Vagina (tissue), 2 donors: ENCODE measurements at regions not wholly inside any gene's neighbourhood (a gene's known extent, or its start where the extent isn't known, plus 50 kb on each side); places are given as distances from the start of the nearest gene placed in this dataset.

Experiments
- DNase-seq, 2 donors: peaks; one replicate each; pipeline ENCODE4 v3.0.0-alpha.2; 2017; ENCODE audit errors: extremely low spot score in 2 of 2
- H3K27ac ChIP-seq: fragments of 200-600 bp; sonication (generic); one replicate; pipeline ENCODE4 v1.5.1; 2019
- H3K27me3 ChIP-seq: fragments of 200-600 bp; sonication (generic); one replicate; pipeline ENCODE4 v1.5.1; 2019
- H3K36me3 ChIP-seq, 2 donors: fragments of 200-600 bp; sonication (generic); one replicate each; pipeline ENCODE4 v1.5.1; 2017 to 2019
- H3K4me1 ChIP-seq: fragments of 200-600 bp; sonication (generic); one replicate; pipeline ENCODE4 v1.5.1; 2019
- H3K4me3 ChIP-seq, 2 donors: fragments of 200-600 bp; sonication (generic); 1 replicate in 1 of 2; 2 replicates in 1 of 2; pipeline ENCODE4 v1.5.1; 2016 to 2019
- H3K9me3 ChIP-seq: fragments of 200-600 bp; sonication (generic); one replicate; pipeline ENCODE4 v1.5.1; 2019
- CTCF ChIP-seq, 3 experiments: fragments of 450-650 bp in 2 of 3; fragments of 200-600 bp in 1 of 3; sonication (generic) in 1 of 3; IDR thresholded peaks; one replicate each; pipeline ENCODE4 v1.5.1; 2017 to 2019; ENCODE audit warnings: antibody characterized with exemption in 3 of 3, mild to moderate bottlenecking in 2 of 3, moderate library complexity in 2 of 3
- POLR2A ChIP-seq, 2 donors: fragments of 450-650 bp; IDR thresholded peaks; one replicate each; pipeline ENCODE4 v1.6.1; 2017; ENCODE audit warnings: antibody characterized with exemption in 2 of 2, mild to moderate bottlenecking in 2 of 2, moderate library complexity in 2 of 2
- POLR2AphosphoS5 ChIP-seq, 2 donors: sonication (generic); formaldehyde crosslinking; IDR thresholded peaks; one replicate each; pipeline ENCODE4 v1.9.0; 2017; ENCODE audit warnings: antibody characterized with exemption in 2 of 2, mild to moderate bottlenecking in 2 of 2, low read depth in 1 of 2; ENCODE audit not compliant: insufficient read depth in 1 of 2
- intact Hi-C: fragments of 100-400 bp; cut with DNase I; formaldehyde crosslinking; loops from one replicate; pipeline ENCODE4 v1.15.1; 2023

- intact Hi-C loops: no loop called here
- TF ChIP-seq POLR2AphosphoS5 (IDR thresholded peaks at IDR 0.05; ENCODE audit: insufficient read depth in 1 of 2, low read depth in 1 of 2): no peak
- TF ChIP-seq CTCF (IDR thresholded peaks at IDR 0.05): no peak
- TF ChIP-seq POLR2A (IDR thresholded peaks at IDR 0.05): no peak
- no peaks in the 10 kb centered on the region for H3K36me3 ChIP-seq
Measured at GRCh38 chr13:37375071-37375470, 223.5 kb downstream of the POSTN start.

DNA sequence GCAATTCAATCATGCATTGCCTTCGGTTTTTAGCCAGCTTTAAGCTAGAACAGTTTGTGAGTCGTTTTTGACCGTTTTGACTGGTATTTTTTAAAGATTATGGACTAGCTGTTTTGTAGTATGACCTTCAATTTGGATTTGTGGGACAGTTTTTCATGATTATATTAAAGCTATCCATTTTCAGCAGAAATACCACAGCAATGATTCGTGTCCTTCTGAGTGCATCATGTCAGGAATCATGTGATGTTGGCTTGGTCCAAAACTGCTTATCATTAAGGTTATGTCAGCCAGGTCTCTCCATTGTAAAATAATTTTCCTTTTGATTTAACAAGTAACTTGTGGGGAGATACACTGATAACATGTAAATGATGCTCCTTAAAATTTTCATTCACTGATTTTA is 229.0 kb downstream of the POSTN start:
- no peak overlapping the region for H3K4me3 ChIP-seq
- no peak overlapping the region for H3K27ac ChIP-seq
- no peaks in the 10 kb centered on the region for H3K9me3 ChIP-seq
- H3K27me3 ChIP-seq: no peaks in the 10 kb centered on the region
- DNase-seq: no peak
- intact Hi-C loops: no loop called here
- no peaks in the 10 kb centered on the region for H3K36me3 ChIP-seq
- TF ChIP-seq CTCF (IDR thresholded peaks at IDR 0.05): no peak
- TF ChIP-seq POLR2AphosphoS5 (IDR thresholded peaks at IDR 0.05; ENCODE audit: insufficient read depth in 1 of 2, low read depth in 1 of 2): no peak
- no peak for TF ChIP-seq POLR2A (IDR thresholded peaks at IDR 0.05)
- no peaks in the 10 kb centered on the region for H3K4me1 ChIP-seq

More at GRCh38 chr13:37375071-37375470, 223.5 kb downstream of the POSTN start:
- Histone ChIP-seq H3K4me1 (no peaks in the 10 kb centered on the region), H3K27me3 (no peaks in the 10 kb centered on the region), H3K9me3 (no peaks in the 10 kb centered on the region), H3K4me3 (no peak overlapping the region), H3K27ac (no peak overlapping the region)
- no peak for DNase-seq

- DNase-seq: no peak
- no peak overlapping the region for H3K27ac ChIP-seq
- no peaks in the 10 kb centered on the region for H3K4me1 ChIP-seq
- no peaks in the 10 kb centered on the region for H3K36me3 ChIP-seq
- TF ChIP-seq POLR2AphosphoS5 (IDR thresholded peaks at IDR 0.05; ENCODE audit: insufficient read depth in 1 of 2, low read depth in 1 of 2) (no peak), CTCF (IDR thresholded peaks at IDR 0.05) (no peak), POLR2A (IDR thresholded peaks at IDR 0.05) (no peak)
- intact Hi-C loops: no loop called here
- H3K27me3 ChIP-seq: no peaks in the 10 kb centered on the region
- no peaks in the 10 kb centered on the region for H3K9me3 ChIP-seq
- H3K4me3 ChIP-seq: no peak overlapping the region
Measured at GRCh38 chr13:37368501-37368900, 230.1 kb downstream of the POSTN start.

DNA sequence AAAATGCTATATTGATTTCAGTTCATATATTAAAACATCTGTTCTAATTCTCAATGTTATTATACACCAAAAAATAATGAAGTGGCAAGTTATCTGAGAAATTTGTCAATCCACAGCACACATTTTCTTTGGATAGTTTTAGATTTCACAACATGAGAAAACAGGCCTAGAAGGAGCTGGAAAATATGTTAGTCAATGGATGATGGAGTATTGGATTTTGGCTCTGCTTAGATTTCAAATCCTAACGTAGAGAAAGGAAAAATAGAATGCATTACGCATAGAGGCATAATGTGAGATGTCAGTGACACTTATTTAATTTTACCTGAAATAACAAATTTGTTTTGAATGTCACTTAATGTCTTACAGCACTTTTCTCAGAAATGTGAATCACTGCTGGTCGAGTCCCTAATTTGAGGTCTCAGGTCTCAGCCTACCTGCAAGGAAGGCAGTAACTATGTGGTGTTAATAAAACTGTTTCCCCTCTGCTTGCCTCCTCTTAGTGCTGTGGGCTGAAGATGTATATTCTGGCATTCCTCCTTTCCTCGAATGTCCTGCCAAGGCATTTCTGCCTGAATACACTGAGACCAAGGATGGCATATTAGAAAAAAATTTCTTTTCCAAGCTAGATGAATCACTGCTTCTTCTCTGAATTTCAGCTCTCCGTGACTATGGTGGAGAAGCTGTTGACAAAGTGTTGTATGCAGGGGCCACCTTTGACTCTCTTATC is 232.4 kb downstream of the POSTN start:
- no peak for DNase-seq
- Histone ChIP-seq H3K4me1 (no peaks in the 10 kb centered on the region), H3K27ac (no peak overlapping the region), H3K36me3 (no peaks in the 10 kb centered on the region), H3K4me3 (no peak overlapping the region), H3K9me3 (no peaks in the 10 kb centered on the region), H3K27me3 (no peaks in the 10 kb centered on the region)
- TF ChIP-seq POLR2AphosphoS5 (IDR thresholded peaks at IDR 0.05; ENCODE audit: insufficient read depth in 1 of 2, low read depth in 1 of 2) (no peak), CTCF (IDR thresholded peaks at IDR 0.05) (no peak), POLR2A (IDR thresholded peaks at IDR 0.05) (no peak)
- intact Hi-C loops: no loop called here

GRCh38 chr13:37365496-37365895 is 233.1 kb downstream of the POSTN start:
- no peaks in the 10 kb centered on the region for H3K36me3 ChIP-seq
- no peak for DNase-seq
- TF ChIP-seq POLR2A (IDR thresholded peaks at IDR 0.05) (no peak), POLR2AphosphoS5 (IDR thresholded peaks at IDR 0.05; ENCODE audit: insufficient read depth in 1 of 2, low read depth in 1 of 2) (no peak), CTCF (IDR thresholded peaks at IDR 0.05) (no peak)
- no peaks in the 10 kb centered on the region for H3K9me3 ChIP-seq
- intact Hi-C loops: no loop called here
- H3K27ac ChIP-seq: no peak overlapping the region
- H3K4me3 ChIP-seq: no peak overlapping the region
- no peaks in the 10 kb centered on the region for H3K27me3 ChIP-seq
- H3K4me1 ChIP-seq: no peaks in the 10 kb centered on the region
